Nephron (organoid): ENCODE measurements at regions not wholly inside any gene's neighbourhood (a gene's known extent, or its start where the extent isn't known, plus 50 kb on each side); places are given as distances from the start of the nearest gene placed in this dataset.

Source experiments
- H3K27ac Mint-ChIP-seq, 3 experiments: 2 replicates each; pipeline ENCODE4 v1.8.0; 2020; ENCODE audit warnings: mixed read lengths in 3 of 3, mild to moderate bottlenecking in 2 of 3, moderate library complexity in 1 of 3
- H3K27me3 Mint-ChIP-seq: 2 replicates; pipeline ENCODE4 v1.8.0; 2021; ENCODE audit warnings: low read depth, mild to moderate bottlenecking, moderate library complexity, mixed read lengths
- H3K36me3 Mint-ChIP-seq: 2 replicates; pipeline ENCODE4 v1.8.0; 2020; ENCODE audit warnings: low read depth, mixed read lengths
- H3K4me1 Mint-ChIP-seq: 2 replicates; pipeline ENCODE4 v1.8.0; 2020; ENCODE audit warnings: mixed read lengths
- H3K4me3 Mint-ChIP-seq, 3 experiments: 2 replicates each; pipeline ENCODE4 v1.8.0; 2020; ENCODE audit warnings: mild to moderate bottlenecking in 3 of 3, mixed read lengths in 3 of 3, moderate library complexity in 2 of 3
- H3K9me3 Mint-ChIP-seq: 2 replicates; pipeline ENCODE4 v1.8.0; 2020; ENCODE audit warnings: mixed read lengths
- TF ChIP-seq, protein P1 (sequence below), 3 experiments: fragments of 200-600 bp; sonication (generic); IDR thresholded peaks; one replicate each; pipeline ENCODE4 v1.5.0; 2021; ENCODE audit warnings: antibody characterized with exemption in 3 of 3; ENCODE audit not compliant: unreplicated experiment in 3 of 3

DNA sequence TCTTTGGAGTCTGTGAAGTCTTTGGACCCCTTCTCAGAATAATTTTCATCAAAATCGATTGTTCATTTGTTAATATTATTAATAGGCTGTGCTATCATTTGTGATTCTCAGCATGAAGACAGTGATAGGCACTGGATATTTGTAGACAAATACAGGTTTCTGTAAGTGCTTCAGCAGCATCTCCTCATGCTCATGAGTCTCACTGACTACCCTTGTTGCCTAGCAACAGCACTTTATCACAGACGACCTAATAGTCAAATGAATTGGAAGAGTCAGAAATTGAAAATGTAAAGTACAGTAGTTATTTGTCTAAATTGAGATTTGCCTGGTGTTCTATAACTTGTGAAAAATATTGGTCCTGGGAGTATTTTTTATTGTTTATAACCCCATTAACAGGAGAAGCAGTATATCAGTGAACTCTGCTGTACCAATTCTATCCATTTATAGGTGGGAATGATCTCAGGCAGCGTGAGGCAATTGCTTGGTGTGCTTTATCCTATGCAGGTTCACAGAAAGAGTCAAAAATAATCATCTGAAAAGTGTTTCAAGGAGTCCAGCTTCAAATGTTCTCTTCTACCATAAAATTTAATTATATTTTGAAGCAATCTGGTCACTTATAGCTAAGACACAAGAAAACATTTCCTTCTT is 684.6 kb downstream of the RFPL4B start:
- Mint-ChIP-seq H3K4me3 (no peak overlapping the region), H3K36me3 (no peaks in the 10 kb centered on the region), H3K9me3 (peaks cover 16% of the 10 kb centered on the region), H3K27me3 (peaks cover 6% of the 10 kb centered on the region), H3K27ac (peak overlapping the region in 1 of 3 experiments; percentile 7), H3K4me1 (peaks cover 6% of the 10 kb centered on the region)
- TF ChIP-seq, protein P1, sequence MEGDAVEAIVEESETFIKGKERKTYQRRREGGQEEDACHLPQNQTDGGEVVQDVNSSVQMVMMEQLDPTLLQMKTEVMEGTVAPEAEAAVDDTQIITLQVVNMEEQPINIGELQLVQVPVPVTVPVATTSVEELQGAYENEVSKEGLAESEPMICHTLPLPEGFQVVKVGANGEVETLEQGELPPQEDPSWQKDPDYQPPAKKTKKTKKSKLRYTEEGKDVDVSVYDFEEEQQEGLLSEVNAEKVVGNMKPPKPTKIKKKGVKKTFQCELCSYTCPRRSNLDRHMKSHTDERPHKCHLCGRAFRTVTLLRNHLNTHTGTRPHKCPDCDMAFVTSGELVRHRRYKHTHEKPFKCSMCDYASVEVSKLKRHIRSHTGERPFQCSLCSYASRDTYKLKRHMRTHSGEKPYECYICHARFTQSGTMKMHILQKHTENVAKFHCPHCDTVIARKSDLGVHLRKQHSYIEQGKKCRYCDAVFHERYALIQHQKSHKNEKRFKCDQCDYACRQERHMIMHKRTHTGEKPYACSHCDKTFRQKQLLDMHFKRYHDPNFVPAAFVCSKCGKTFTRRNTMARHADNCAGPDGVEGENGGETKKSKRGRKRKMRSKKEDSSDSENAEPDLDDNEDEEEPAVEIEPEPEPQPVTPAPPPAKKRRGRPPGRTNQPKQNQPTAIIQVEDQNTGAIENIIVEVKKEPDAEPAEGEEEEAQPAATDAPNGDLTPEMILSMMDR (IDR thresholded peaks at IDR 0.05; ENCODE audit: unreplicated experiment in 3 of 3): no peak

DNA sequence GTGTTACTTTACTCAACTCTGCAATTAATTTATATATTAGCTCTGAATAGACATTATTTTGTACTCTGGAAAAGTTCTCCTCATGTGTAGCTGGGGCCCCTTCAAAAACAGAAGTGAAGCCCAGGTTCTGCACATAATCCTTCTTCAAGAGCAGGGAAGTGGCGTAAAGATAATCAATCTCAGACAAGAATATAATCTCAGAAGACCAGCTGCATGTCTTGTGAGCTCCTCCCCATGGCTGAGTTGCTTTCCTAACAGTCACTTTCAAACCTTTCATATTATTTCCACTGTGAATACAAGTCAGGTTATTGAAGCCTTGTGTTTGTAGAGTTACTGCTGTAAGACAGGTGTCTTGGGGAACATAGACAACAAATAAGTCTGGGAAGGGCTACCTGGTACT is 691.9 kb downstream of the RFPL4B start:
- Mint-ChIP-seq H3K36me3 (peaks cover 7% of the 10 kb centered on the region), H3K4me1 (no peaks in the 10 kb centered on the region), H3K27me3 (no peaks in the 10 kb centered on the region), H3K27ac (no peak overlapping the region), H3K9me3 (peaks cover 13% of the 10 kb centered on the region), H3K4me3 (no peak overlapping the region)
- TF ChIP-seq, protein P1 (IDR thresholded peaks at IDR 0.05; ENCODE audit: unreplicated experiment in 3 of 3): no peak

DNA sequence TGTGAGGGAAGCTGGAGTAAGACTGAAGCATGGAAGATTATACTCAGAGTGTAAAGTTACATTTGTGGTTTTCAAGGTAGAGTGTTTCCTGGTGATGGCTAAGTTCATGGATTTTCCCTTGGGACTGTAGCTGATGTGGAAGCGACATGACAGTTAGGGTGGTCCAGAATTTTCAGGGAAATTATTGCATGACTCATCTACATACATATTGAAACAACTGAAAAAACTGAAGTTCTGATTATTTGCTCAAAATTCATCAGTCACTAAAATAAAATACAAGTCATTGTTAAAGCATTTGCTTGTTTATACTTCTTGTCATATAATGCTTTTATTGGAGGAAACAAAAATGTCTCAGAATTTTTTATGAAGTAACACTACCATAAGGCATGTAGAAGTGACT is 700.0 kb downstream of the RFPL4B start:
- TF ChIP-seq, protein P1 (IDR thresholded peaks at IDR 0.05; ENCODE audit: unreplicated experiment in 3 of 3): no peak
- Mint-ChIP-seq H3K4me1 (peaks cover 19% of the 10 kb centered on the region), H3K27me3 (no peaks in the 10 kb centered on the region), H3K9me3 (peaks cover 4% of the 10 kb centered on the region), H3K36me3 (no peaks in the 10 kb centered on the region), H3K27ac (peak overlapping the region in 2 of 3 experiments; percentile 6 to 18), H3K4me3 (no peak overlapping the region)

DNA sequence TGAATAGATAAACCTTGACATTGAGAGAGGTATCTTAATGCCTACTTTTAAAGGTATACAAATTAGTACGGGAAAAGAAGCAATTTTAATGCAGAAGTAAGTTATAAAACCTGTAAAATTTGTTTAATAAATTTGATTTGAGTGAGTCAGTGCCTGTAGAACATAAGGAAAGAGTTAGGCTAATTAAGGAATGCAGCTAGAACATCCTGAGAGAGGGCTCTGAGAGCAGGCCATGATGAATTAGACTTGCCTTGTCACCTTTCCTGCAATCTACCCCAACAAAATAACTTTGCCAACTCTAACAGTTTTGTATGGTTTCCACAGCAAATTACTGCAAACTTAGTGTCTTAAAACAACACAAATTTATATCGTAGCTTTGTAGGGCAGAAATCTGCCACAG is 700.8 kb downstream of the RFPL4B start:
- Mint-ChIP-seq H3K4me3 (no peak overlapping the region), H3K27ac (no peak overlapping the region), H3K4me1 (peaks cover 26% of the 10 kb centered on the region), H3K9me3 (no peaks in the 10 kb centered on the region), H3K36me3 (no peaks in the 10 kb centered on the region), H3K27me3 (no peaks in the 10 kb centered on the region)
- TF ChIP-seq, protein P1 (IDR thresholded peaks at IDR 0.05; ENCODE audit: unreplicated experiment in 3 of 3): no peak

DNA sequence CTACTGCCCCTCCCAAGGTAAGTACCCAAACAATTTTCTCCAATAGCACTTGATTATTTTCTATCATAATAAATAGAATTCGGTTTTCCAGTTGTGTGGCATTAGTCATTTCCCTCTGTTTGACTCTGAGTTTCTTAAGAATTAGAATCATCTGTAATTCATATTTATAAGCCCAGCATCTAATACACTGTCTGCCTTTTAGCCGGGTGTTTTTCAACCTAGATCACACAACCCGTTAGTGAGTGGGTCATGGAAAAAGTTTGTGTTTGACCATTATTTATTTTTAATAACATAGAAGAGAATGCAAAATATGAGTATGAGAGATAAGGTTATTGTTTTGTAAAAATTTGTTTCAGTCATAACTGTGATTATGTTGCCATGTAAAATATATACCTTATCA is 701.6 kb downstream of the RFPL4B start:
- Mint-ChIP-seq H3K9me3 (no peaks in the 10 kb centered on the region), H3K4me3 (no peak overlapping the region), H3K27ac (no peak overlapping the region), H3K27me3 (no peaks in the 10 kb centered on the region), H3K4me1 (peaks cover 26% of the 10 kb centered on the region), H3K36me3 (no peaks in the 10 kb centered on the region)
- TF ChIP-seq, protein P1 (IDR thresholded peaks at IDR 0.05; ENCODE audit: unreplicated experiment in 3 of 3): no peak

DNA sequence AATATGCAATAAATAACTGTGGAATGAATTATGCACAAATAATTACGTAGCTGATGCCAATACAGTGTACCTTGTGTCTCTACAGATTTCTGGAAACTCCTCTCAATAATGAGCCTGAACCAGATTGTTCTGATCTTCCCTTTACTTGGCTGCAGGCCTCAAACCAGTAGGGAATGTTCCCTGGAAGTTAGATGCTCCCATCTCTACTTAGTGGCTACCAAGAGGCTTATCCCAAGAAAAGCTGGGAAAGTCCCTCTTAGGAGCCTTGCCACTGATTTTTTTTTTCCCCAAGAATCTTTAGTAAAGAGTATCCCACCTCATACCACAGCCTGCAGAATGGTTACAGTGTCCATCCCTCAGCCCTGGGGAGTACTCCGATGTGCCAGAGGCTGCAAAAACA is 702.1 kb downstream of the RFPL4B start:
- no peaks in the 10 kb centered on the region for H3K36me3 Mint-ChIP-seq
- no peak overlapping the region for H3K4me3 Mint-ChIP-seq
- peak overlapping the region; percentile 51 to 68 (median 54) for H3K27ac Mint-ChIP-seq
- TF ChIP-seq, protein P1 (IDR thresholded peaks at IDR 0.05; ENCODE audit: unreplicated experiment in 3 of 3): no peak
- H3K4me1 Mint-ChIP-seq: peaks cover 26% of the 10 kb centered on the region
- H3K27me3 Mint-ChIP-seq: no peaks in the 10 kb centered on the region
- H3K9me3 Mint-ChIP-seq: no peaks in the 10 kb centered on the region
